Fibroblast of pulmonary artery (primary cell): ENCODE measurements at regions not wholly inside any gene's neighbourhood (a gene's known extent, or its start where the extent isn't known, plus 50 kb on each side); places are given as distances from the start of the nearest gene placed in this dataset.

ENCODE experiments used
- DNase-seq: peaks from one replicate; pipeline ENCODE4 v3.0.0-alpha.2; 2010; ENCODE audit warnings: low read depth
- H3K4me3 ChIP-seq: replicated peaks from 2 replicates; pipeline ENCODE4 v1.5.1; 2011; ENCODE audit warnings: low read depth, mild to moderate bottlenecking, control low read depth, low read length, moderate library complexity
- CTCF ChIP-seq: IDR thresholded peaks from 2 replicates; pipeline ENCODE4 v1.5.1; 2011; ENCODE audit warnings: mild to moderate bottlenecking, control low read depth, low read length, inconsistent platforms; ENCODE audit errors: missing control alignments

GRCh38 chr22:47718337-47718736, 955.9 kb downstream of the TBC1D22A start:
- no peak for DNase-seq
- TF ChIP-seq CTCF: no peak
- H3K4me3 ChIP-seq: no peak overlapping the region

- H3K4me3 ChIP-seq: no peak overlapping the region
- no peak for TF ChIP-seq CTCF
- no peak for DNase-seq
Measured at GRCh38 chr22:47716890-47717615, 954.6 kb downstream of the TBC1D22A start.

- TF ChIP-seq CTCF: no peak
- DNase-seq: no peak
- no peak overlapping the region for H3K4me3 ChIP-seq
Measured at GRCh38 chr22:47715866-47716578, 953.6 kb downstream of the TBC1D22A start.

- H3K4me3 ChIP-seq: no peak overlapping the region
- no peak for DNase-seq
- no peak for TF ChIP-seq CTCF
Measured at GRCh38 chr22:47713941-47714340, 951.5 kb downstream of the TBC1D22A start.

- no peak overlapping the region for H3K4me3 ChIP-seq
- DNase-seq: no peak
- no peak for TF ChIP-seq CTCF
Measured at GRCh38 chr22:47710135-47710534, 947.7 kb downstream of the TBC1D22A start.

- no peak overlapping the region for H3K4me3 ChIP-seq
- no peak for DNase-seq
- no peak for TF ChIP-seq CTCF
Measured at GRCh38 chr22:47705350-47705749, 942.9 kb downstream of the TBC1D22A start.
